Nephron progenitor cell (in vitro differentiated cells): ENCODE measurements at regions not wholly inside any gene's neighbourhood (a gene's known extent, or its start where the extent isn't known, plus 50 kb on each side); places are given as distances from the start of the nearest gene placed in this dataset.

Source experiments
- DNase-seq: peaks from one replicate; pipeline ENCODE4 v3.0.0; 2021
- H3K27ac Mint-ChIP-seq: 2 replicates; pipeline ENCODE4 v1.8.0; 2021; ENCODE audit warnings: mild to moderate bottlenecking, moderate library complexity, mixed read lengths
- H3K27me3 Mint-ChIP-seq: 2 replicates; pipeline ENCODE4 v1.8.0; 2021; ENCODE audit warnings: mild to moderate bottlenecking, low read depth, mixed read lengths; ENCODE audit not compliant: poor library complexity
- H3K36me3 Mint-ChIP-seq: 2 replicates; pipeline ENCODE4 v1.8.0; 2021; ENCODE audit warnings: low read depth, mixed read lengths
- H3K4me1 Mint-ChIP-seq: 2 replicates; pipeline ENCODE4 v1.8.0; 2021; ENCODE audit warnings: mixed read lengths
- H3K4me3 Mint-ChIP-seq: 2 replicates; pipeline ENCODE4 v1.8.0; 2021; ENCODE audit warnings: mild to moderate bottlenecking, moderate library complexity, mixed read lengths
- H3K9me3 Mint-ChIP-seq: 2 replicates; pipeline ENCODE4 v1.8.0; 2021; ENCODE audit warnings: mild to moderate bottlenecking, moderate library complexity, mixed read lengths
- TF ChIP-seq, protein P1 (sequence below): fragments of 200-600 bp; sonication (generic); IDR thresholded peaks from 2 replicates; pipeline ENCODE4 v1.5.0; 2021; ENCODE audit warnings: antibody characterized with exemption

DNA sequence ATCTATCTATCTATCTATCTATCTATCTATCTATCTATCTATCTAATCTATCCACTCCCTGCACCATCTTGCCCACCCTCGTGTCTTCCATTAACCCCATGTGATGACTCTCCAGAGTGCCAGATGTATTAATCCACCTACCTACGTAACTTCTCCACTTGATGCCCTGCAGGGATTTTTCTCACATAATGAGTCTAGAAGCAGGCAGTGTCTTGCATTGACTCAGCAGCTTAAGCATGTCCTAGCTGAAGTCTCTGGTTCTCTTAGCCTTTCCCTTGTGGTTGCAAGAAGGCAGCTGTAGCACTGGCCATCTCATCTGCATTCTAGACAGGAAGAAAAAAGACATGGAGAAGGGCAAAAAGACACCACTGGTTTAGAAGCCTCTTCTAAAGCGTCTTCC, 96.7 kb upstream of the ALDH1B1 start:
- peaks cover 13% of the 10 kb centered on the region for H3K27me3 Mint-ChIP-seq
- no peak overlapping the region for H3K4me3 Mint-ChIP-seq
- H3K27ac Mint-ChIP-seq, result no peak overlapping the region
- TF ChIP-seq, protein P1, sequence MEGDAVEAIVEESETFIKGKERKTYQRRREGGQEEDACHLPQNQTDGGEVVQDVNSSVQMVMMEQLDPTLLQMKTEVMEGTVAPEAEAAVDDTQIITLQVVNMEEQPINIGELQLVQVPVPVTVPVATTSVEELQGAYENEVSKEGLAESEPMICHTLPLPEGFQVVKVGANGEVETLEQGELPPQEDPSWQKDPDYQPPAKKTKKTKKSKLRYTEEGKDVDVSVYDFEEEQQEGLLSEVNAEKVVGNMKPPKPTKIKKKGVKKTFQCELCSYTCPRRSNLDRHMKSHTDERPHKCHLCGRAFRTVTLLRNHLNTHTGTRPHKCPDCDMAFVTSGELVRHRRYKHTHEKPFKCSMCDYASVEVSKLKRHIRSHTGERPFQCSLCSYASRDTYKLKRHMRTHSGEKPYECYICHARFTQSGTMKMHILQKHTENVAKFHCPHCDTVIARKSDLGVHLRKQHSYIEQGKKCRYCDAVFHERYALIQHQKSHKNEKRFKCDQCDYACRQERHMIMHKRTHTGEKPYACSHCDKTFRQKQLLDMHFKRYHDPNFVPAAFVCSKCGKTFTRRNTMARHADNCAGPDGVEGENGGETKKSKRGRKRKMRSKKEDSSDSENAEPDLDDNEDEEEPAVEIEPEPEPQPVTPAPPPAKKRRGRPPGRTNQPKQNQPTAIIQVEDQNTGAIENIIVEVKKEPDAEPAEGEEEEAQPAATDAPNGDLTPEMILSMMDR, result no peak
- DNase-seq, result no peak
- H3K4me1 Mint-ChIP-seq, result peaks cover 41% of the 10 kb centered on the region
- peaks cover 5% of the 10 kb centered on the region for H3K9me3 Mint-ChIP-seq
- no peaks in the 10 kb centered on the region for H3K36me3 Mint-ChIP-seq

DNA sequence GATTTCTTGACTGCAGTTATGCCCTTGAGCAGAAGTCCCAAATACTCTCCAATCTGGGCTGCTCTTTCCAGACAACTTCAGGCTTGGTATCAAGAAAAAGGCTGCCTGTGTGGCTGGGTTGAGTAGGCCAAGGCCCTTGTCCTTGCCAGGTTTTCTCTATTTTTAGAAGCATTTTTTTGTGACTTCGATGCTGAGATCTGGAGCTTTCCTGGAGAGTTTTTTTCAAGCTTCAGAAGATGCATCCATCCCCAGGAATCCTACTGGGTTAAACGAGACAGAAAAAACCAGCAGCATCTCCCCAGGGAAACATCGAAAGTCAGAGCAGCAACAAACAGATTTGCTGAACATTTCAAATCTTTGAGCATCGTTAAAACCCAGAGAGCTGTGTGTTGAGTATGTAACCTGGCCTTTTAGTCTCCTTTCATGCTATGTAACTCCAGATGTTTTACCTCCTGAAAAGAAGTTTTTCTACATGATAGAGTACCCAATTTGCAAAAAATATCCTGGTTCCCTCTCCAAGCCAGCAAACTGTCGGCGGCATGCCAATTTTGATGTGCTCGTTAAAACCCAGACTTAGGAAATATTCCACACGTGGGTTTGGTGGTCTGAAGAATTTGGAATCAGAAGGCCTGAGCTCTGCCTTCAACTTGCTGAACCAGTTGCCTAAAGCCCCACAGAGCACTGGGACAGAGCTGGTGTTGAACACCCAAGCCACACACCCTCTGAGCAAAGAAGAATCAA, 98.1 kb upstream of the ALDH1B1 start:
- H3K27ac Mint-ChIP-seq, result no peak overlapping the region
- H3K4me3 Mint-ChIP-seq, result no peak overlapping the region
- peaks cover 41% of the 10 kb centered on the region for H3K4me1 Mint-ChIP-seq
- H3K36me3 Mint-ChIP-seq, result no peaks in the 10 kb centered on the region
- H3K9me3 Mint-ChIP-seq, result peaks cover 7% of the 10 kb centered on the region
- TF ChIP-seq, protein P1, result no peak
- H3K27me3 Mint-ChIP-seq, result peaks cover 19% of the 10 kb centered on the region
- DNase-seq, result no peak

DNA sequence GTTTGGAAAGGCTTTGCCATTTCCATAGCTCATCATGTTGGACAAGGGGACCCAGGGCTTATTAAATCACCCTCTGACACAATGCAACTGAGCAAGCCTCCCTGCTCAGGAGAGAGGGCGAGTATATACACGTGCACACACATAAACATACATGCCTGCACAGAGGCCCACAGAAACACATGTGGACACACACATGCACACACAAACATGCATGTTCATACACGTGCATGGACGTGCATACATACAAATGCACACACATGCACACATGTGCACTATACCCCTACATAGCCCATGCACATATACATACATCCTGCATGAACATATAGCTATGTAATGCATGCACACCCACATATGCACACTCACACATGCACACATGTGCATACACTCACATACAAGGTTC, 99.5 kb upstream of the ALDH1B1 start:
- TF ChIP-seq, protein P1, result no peak
- Mint-ChIP-seq H3K27me3 (peaks cover 27% of the 10 kb centered on the region), H3K4me1 (peaks cover 28% of the 10 kb centered on the region), H3K36me3 (no peaks in the 10 kb centered on the region), H3K4me3 (no peak overlapping the region), H3K9me3 (peaks cover 7% of the 10 kb centered on the region), H3K27ac (no peak overlapping the region)
- no peak for DNase-seq

DNA sequence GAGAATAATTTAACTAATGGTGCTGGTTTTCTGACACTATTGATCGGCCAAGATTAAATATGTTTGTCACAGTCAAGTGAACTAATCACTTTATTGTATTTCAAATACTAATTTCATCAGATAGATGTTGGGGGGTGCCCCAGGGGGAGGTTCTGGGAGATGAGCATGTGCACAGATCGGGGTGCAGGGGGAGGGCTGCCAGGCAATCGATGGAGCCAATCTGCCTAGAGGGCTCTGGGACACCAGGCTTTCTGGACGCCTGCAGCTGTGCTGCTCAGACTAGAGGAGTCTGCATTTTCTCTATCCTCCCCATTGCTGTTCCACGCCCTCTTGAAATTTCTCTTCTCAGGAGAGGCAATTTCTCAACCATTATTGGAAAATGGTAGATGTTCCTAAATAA, 100.0 kb upstream of the ALDH1B1 start:
- no peak overlapping the region for H3K4me3 Mint-ChIP-seq
- peaks cover 7% of the 10 kb centered on the region for H3K9me3 Mint-ChIP-seq
- no peak overlapping the region for H3K27ac Mint-ChIP-seq
- TF ChIP-seq, protein P1, result no peak
- no peaks in the 10 kb centered on the region for H3K36me3 Mint-ChIP-seq
- no peak for DNase-seq
- peaks cover 31% of the 10 kb centered on the region for H3K27me3 Mint-ChIP-seq
- peaks cover 23% of the 10 kb centered on the region for H3K4me1 Mint-ChIP-seq

DNA sequence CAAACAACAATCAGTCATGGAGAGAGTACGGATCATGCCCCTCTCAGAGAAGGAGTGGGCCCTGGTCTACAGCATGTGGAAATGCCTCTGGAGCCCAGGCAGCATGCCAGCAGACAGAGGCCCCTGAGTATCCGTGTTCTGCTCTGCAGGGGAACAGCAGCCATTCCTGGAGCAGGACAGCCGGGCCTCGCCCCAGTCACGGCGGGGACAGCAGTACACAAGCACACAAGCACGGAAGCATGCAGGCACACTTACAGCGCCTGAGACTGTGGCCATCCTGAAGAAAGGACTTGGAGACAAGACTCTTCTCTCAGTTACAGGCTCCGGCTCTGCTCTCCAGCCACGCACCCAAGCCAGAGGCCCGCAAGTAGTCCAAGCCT, 102.6 kb upstream of the ALDH1B1 start:
- Mint-ChIP-seq H3K4me3 (no peak overlapping the region), H3K27ac (no peak overlapping the region), H3K4me1 (peaks cover 15% of the 10 kb centered on the region), H3K9me3 (peaks cover 7% of the 10 kb centered on the region), H3K36me3 (no peaks in the 10 kb centered on the region), H3K27me3 (peaks cover 24% of the 10 kb centered on the region)
- TF ChIP-seq, protein P1, result no peak
- no peak for DNase-seq

DNA sequence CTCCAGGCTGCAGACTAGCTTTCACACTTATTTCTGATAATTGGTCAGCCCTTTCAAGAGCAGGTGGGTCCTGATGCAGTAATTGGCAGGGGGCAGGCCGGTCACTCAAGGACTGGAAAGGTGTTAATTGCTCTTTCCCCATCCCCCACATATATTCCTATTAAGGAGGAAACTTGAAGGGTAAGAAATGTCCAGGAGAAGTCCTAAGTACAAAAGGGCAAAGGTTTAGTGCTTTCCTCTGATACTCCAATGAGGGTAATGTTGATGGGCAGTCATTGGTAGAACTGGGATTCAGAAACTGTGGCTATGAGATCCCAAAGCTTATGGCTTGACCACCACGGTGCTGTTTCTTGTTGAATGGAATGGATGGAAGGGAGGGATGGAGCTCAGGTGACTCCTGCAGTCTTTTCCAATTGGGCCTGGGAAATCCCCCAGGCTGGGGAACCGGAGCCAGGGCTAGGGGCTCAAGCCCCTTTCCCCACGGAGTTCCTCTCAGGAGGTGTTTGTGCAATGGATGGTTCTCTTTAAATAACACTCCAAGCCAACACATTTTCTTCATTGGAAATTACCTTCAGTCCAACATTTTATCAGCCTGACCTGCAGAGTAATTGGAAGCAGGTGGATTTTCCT, 103.2 kb upstream of the ALDH1B1 start:
- Mint-ChIP-seq H3K9me3 (peaks cover 7% of the 10 kb centered on the region), H3K4me1 (peaks cover 20% of the 10 kb centered on the region), H3K27ac (no peak overlapping the region), H3K4me3 (no peak overlapping the region), H3K27me3 (peaks cover 24% of the 10 kb centered on the region), H3K36me3 (no peaks in the 10 kb centered on the region)
- TF ChIP-seq, protein P1, result no peak
- DNase-seq, result no peak
